ENCODE measurements at regions not wholly inside any gene's neighbourhood (a gene's known extent, or its start where the extent isn't known, plus 50 kb on each side); places are given as distances from the start of the nearest gene placed in this dataset.

DNA sequence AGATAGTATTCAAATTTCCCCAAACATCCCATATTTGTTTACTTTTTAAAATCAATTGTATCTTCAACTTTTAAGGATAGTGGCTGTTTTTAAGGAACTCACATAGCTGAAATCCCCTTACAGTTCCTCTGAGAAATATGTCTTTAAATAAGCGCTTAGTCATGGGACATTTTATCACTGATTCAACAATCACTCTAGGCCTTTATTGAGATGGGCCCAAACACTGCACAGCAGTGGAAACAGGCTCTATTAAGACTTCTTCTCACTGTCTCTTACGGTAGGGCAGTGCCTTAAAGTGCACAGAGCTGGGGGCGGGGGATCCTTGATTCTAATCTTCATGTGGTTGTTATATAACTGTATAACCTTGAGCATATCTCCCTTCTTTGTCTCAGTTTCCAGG, 59.8 kb upstream of the RREB1 start:
- H3K4me3 Mint-ChIP-seq = no peak overlapping the region
- TF ChIP-seq, protein P1, sequence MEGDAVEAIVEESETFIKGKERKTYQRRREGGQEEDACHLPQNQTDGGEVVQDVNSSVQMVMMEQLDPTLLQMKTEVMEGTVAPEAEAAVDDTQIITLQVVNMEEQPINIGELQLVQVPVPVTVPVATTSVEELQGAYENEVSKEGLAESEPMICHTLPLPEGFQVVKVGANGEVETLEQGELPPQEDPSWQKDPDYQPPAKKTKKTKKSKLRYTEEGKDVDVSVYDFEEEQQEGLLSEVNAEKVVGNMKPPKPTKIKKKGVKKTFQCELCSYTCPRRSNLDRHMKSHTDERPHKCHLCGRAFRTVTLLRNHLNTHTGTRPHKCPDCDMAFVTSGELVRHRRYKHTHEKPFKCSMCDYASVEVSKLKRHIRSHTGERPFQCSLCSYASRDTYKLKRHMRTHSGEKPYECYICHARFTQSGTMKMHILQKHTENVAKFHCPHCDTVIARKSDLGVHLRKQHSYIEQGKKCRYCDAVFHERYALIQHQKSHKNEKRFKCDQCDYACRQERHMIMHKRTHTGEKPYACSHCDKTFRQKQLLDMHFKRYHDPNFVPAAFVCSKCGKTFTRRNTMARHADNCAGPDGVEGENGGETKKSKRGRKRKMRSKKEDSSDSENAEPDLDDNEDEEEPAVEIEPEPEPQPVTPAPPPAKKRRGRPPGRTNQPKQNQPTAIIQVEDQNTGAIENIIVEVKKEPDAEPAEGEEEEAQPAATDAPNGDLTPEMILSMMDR (IDR thresholded peaks at IDR 0.05; ENCODE audit: unreplicated experiment in 3 of 3) = no peak
- H3K9me3 Mint-ChIP-seq = no peaks in the 10 kb centered on the region
- no peaks in the 10 kb centered on the region for H3K36me3 Mint-ChIP-seq (ENCODE audit: low read depth)
- H3K27me3 Mint-ChIP-seq (ENCODE audit: low read depth) = peaks cover 18% of the 10 kb centered on the region
- peaks cover 39% of the 10 kb centered on the region for H3K4me1 Mint-ChIP-seq
- peak overlapping the region in 1 of 3 experiments; percentile 7 for H3K27ac Mint-ChIP-seq

DNA sequence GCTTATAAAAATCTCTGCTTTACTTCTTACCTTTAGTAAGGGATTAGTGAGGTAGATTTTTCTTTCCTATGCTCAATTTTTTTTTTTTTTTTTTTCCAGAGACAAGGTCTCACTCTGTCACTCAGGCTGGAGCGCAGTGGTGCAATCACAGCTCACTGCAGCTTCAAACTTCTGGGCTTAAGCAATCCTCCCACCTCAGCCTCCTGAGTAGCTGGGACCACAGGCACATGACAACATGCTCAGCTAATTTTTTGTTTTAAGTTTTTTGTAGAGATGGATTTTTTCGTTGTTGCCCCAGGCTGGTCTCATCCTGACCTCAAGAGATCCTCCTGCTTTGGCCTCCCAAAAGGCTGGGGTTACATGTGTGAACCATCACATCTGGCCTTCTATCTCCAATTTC, 58.9 kb upstream of the RREB1 start:
- TF ChIP-seq, protein P1 (IDR thresholded peaks at IDR 0.05; ENCODE audit: unreplicated experiment in 3 of 3) = no peak
- H3K4me1 Mint-ChIP-seq = peaks cover 38% of the 10 kb centered on the region
- H3K4me3 Mint-ChIP-seq = no peak overlapping the region
- H3K27me3 Mint-ChIP-seq (ENCODE audit: low read depth) = peaks cover 18% of the 10 kb centered on the region
- no peak overlapping the region for H3K27ac Mint-ChIP-seq
- no peaks in the 10 kb centered on the region for H3K36me3 Mint-ChIP-seq (ENCODE audit: low read depth)
- no peaks in the 10 kb centered on the region for H3K9me3 Mint-ChIP-seq

DNA sequence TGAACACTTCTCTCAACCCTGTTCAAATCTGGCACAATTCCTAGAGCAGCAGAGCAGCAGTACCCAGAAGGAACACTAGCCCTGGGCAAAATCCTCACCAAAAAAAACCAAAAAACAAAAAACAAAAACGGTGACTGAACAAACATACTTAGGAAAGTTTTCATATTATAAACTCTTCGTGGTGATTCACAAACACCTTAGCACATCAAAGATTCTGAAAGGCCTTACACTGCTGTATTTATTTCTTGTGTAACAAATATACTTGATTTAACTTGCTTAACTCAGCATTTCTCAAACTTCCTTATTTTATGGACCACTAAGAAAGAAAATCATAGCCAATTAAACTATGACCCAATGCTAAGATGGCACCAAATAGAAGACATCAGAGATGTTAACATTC, 57.8 kb upstream of the RREB1 start:
- Mint-ChIP-seq H3K36me3 (ENCODE audit: low read depth) (no peaks in the 10 kb centered on the region), H3K4me3 (peak overlapping the region; percentile 75 to 87 (median 78)), H3K27ac (peak overlapping the region; percentile 52 to 82 (median 65)), H3K4me1 (peaks cover 32% of the 10 kb centered on the region), H3K9me3 (no peaks in the 10 kb centered on the region), H3K27me3 (ENCODE audit: low read depth) (peaks cover 13% of the 10 kb centered on the region)
- TF ChIP-seq, protein P1 (IDR thresholded peaks at IDR 0.05; ENCODE audit: unreplicated experiment in 3 of 3) = no peak

- Mint-ChIP-seq H3K4me3 (peak overlapping the region; percentile 75 to 87 (median 78)), H3K36me3 (ENCODE audit: low read depth) (no peaks in the 10 kb centered on the region), H3K9me3 (no peaks in the 10 kb centered on the region), H3K4me1 (peaks cover 28% of the 10 kb centered on the region), H3K27ac (peak overlapping the region; percentile 52 to 82 (median 65)), H3K27me3 (ENCODE audit: low read depth) (peaks cover 13% of the 10 kb centered on the region)
- TF ChIP-seq, protein P1 (IDR thresholded peaks at IDR 0.05; ENCODE audit: unreplicated experiment in 3 of 3) = no peak
Measured at GRCh38 chr6:7050872-7051779, 56.6 kb upstream of the RREB1 start.

DNA sequence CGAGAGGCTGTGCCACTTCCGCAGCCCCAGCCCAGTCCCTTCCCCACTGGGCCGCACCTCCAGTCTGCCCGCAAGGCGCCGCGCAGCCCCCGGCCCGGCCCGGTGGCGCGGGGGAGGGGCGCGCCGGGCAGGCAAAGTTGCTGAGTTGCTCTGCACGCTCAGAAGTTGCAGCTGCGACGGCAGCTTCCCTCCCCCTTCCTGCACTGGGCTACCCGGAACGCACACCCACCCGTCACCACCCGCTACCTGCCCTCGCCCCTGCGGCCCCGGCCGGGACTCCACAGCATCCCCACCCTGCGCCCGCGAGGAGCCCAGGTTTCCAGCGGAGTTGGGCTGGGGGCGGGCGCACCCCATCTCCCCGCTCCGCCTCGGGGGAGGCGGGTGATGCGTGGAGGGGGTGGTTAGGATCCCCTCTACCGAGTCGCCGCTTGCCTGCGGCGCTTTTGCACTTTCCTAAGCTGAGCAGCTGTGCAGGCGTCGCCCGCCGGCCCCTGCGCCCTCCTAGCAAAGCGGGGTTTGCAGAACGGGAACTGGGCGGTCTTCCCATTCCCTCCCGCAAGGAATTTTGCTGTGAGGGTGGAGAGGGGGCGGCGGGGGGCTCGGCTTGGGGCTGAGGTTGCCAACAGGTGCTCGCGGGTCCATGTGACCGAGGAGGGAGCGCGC, 55.9 kb upstream of the RREB1 start:
- no peaks in the 10 kb centered on the region for H3K9me3 Mint-ChIP-seq
- no peaks in the 10 kb centered on the region for H3K36me3 Mint-ChIP-seq (ENCODE audit: low read depth)

More for the DNA sequence above, 55.9 kb upstream of the RREB1 start:
- Mint-ChIP-seq H3K27ac (peak overlapping the region in 2 of 3 experiments; percentile 55 to 95), H3K4me3 (peak overlapping the region; percentile 71 to 80 (median 77)), H3K4me1 (peaks cover 27% of the 10 kb centered on the region), H3K27me3 (ENCODE audit: low read depth) (peaks cover 13% of the 10 kb centered on the region)
- TF ChIP-seq, protein P1 (IDR thresholded peaks at IDR 0.05; ENCODE audit: unreplicated experiment in 3 of 3) = no peak
